Fibroblast of pulmonary artery (primary cell): ENCODE measurements at regions not wholly inside any gene's neighbourhood (a gene's known extent, or its start where the extent isn't known, plus 50 kb on each side); places are given as distances from the start of the nearest gene placed in this dataset.

Source experiments
- DNase-seq: peaks from one replicate; pipeline ENCODE4 v3.0.0-alpha.2; 2010; ENCODE audit warnings: low read depth
- H3K4me3 ChIP-seq: replicated peaks from 2 replicates; pipeline ENCODE4 v1.5.1; 2011; ENCODE audit warnings: low read depth, mild to moderate bottlenecking, control low read depth, low read length, moderate library complexity
- CTCF ChIP-seq: IDR thresholded peaks from 2 replicates; pipeline ENCODE4 v1.5.1; 2011; ENCODE audit warnings: mild to moderate bottlenecking, control low read depth, low read length, inconsistent platforms; ENCODE audit errors: missing control alignments

- DNase-seq, result no peak
- no peak for TF ChIP-seq CTCF
- H3K4me3 ChIP-seq, result no peak overlapping the region
Measured at GRCh38 chr18:39199231-39199855, 1633.7 kb upstream of the CELF4 start.

- TF ChIP-seq CTCF, result no peak
- DNase-seq, result no peak
- H3K4me3 ChIP-seq, result no peak overlapping the region
Measured at GRCh38 chr18:39198376-39198775, 1632.8 kb upstream of the CELF4 start.

GRCh38 chr18:39191931-39192330, 1626.3 kb upstream of the CELF4 start:
- no peak for DNase-seq
- no peak for TF ChIP-seq CTCF
- H3K4me3 ChIP-seq, result no peak overlapping the region

- TF ChIP-seq CTCF, result no peak
- DNase-seq, result no peak
Measured at GRCh38 chr18:39191058-39191457, 1625.5 kb upstream of the CELF4 start.

GRCh38 chr18:39190508-39190907, 1624.9 kb upstream of the CELF4 start:
- no peak for DNase-seq
- H3K4me3 ChIP-seq, result no peak overlapping the region
- TF ChIP-seq CTCF, result no peak

More at GRCh38 chr18:39191058-39191457, 1625.5 kb upstream of the CELF4 start:
- no peak overlapping the region for H3K4me3 ChIP-seq

GRCh38 chr18:39188278-39188677, 1622.7 kb upstream of the CELF4 start:
- DNase-seq, result no peak
- no peak for TF ChIP-seq CTCF
- H3K4me3 ChIP-seq, result no peak overlapping the region

GRCh38 chr18:39186008-39186407, 1620.4 kb upstream of the CELF4 start:
- H3K4me3 ChIP-seq, result no peak overlapping the region
- TF ChIP-seq CTCF, result no peak
- DNase-seq, result no peak
